Testis (tissue), 2 donors: ENCODE measurements at regions not wholly inside any gene's neighbourhood (a gene's known extent, or its start where the extent isn't known, plus 50 kb on each side); places are given as distances from the start of the nearest gene placed in this dataset.
A peak's percentile ranks its signal among the peaks of the same experiment; 100 is the strongest.
"Not testable (repeated sequence)": the region's sequence is repeated elsewhere in the genome, so short reads cannot be mapped to it uniquely, and the experiment has no call there.

Source experiments
- DNase-seq: peaks from one replicate; pipeline ENCODE4 v3.0.0-alpha.2; 2019
- H3K27ac ChIP-seq, 2 donors: fragments of 200-600 bp; sonication (generic); one replicate each; pipeline ENCODE4 v1.5.1; 2019
- H3K27me3 ChIP-seq: fragments of 200-600 bp; sonication (generic); one replicate; pipeline ENCODE4 v1.5.1; 2019
- H3K36me3 ChIP-seq: fragments of 200-600 bp; sonication (generic); one replicate; pipeline ENCODE4 v1.5.1; 2017; ENCODE audit warnings: low read depth; ENCODE audit errors: missing control alignments
- H3K4me1 ChIP-seq: fragments of 200-600 bp; sonication (generic); one replicate; pipeline ENCODE4 v1.5.1; 2019
- H3K4me3 ChIP-seq, 2 donors: fragments of 200-600 bp; sonication (generic); one replicate each; pipeline ENCODE4 v1.5.1; 2017 to 2019
- H3K9me3 ChIP-seq: fragments of 200-600 bp; sonication (generic); one replicate; pipeline ENCODE4 v1.5.1; 2017
- CTCF ChIP-seq, 3 experiments: fragments of 450-650 bp in 2 of 3; fragments of 200-600 bp in 1 of 3; sonication (generic) in 1 of 3; IDR thresholded peaks; one replicate each; pipeline ENCODE4 v1.5.1; 2016 to 2019; ENCODE audit warnings: antibody characterized with exemption in 3 of 3, mild to moderate bottlenecking in 2 of 3, moderate library complexity in 1 of 3
- POLR2A ChIP-seq: fragments of 450-650 bp; IDR thresholded peaks from one replicate; pipeline ENCODE4 v1.6.1; 2017; ENCODE audit warnings: antibody characterized with exemption, mild to moderate bottlenecking, moderate library complexity
- WGBS, 2 donors: methylation state at CpG; one replicate each; pipeline ENCODE4 v1.1.5; 2018; 5-methylcytosine and 5-hydroxymethylcytosine counted together
- intact Hi-C: fragments of 100-400 bp; cut with DNase I; formaldehyde crosslinking; loops from one replicate; pipeline ENCODE4 v1.15.1; 2023; ENCODE audit warnings: low total_unique reads

GRCh38 chrX:3824008-3824407 is 110.6 kb upstream of the PRKX start:
- DNase-seq, H3K4me1 ChIP-seq, H3K4me3 ChIP-seq, H3K27ac ChIP-seq, intact Hi-C loops, H3K9me3 ChIP-seq, H3K36me3 ChIP-seq, H3K27me3 ChIP-seq: not testable (repeated sequence)
- no CpG with 5 or more reads among the region's 5 CpGs for WGBS, 2 donors

- 68 to 84% methylated on average over 2 to 4 of the region's 4 CpGs for WGBS, 2 donors
- Histone ChIP-seq H3K27ac (no peak overlapping the region), H3K9me3 (no peaks in the 10 kb centered on the region), H3K27me3 (no peaks in the 10 kb centered on the region), H3K4me1 (no peaks in the 10 kb centered on the region), H3K4me3 (no peak overlapping the region), H3K36me3 (no peaks in the 10 kb centered on the region)
- TF ChIP-seq CTCF (IDR thresholded peaks at IDR 0.05): no peak
- TF ChIP-seq POLR2A: no peak
- no peak for DNase-seq
- intact Hi-C loops: no loop called here
Observed at GRCh38 chrX:3820167-3820566, 106.7 kb upstream of the PRKX start.

- 87% methylated on average over 5 of the region's 5 CpGs for WGBS, 2 donors
- H3K27ac ChIP-seq, H3K4me1 ChIP-seq, DNase-seq, intact Hi-C loops, H3K9me3 ChIP-seq, H3K27me3 ChIP-seq, H3K4me3 ChIP-seq, H3K36me3 ChIP-seq: not testable (repeated sequence)
Observed at GRCh38 chrX:3817480-3817879, 104.0 kb upstream of the PRKX start.

- Histone ChIP-seq H3K36me3 (no peaks in the 10 kb centered on the region), H3K27me3 (no peaks in the 10 kb centered on the region), H3K9me3 (no peaks in the 10 kb centered on the region), H3K27ac (peak overlapping the region; percentile 87 to 88), H3K4me3 (peak overlapping the region; percentile 61 to 75), H3K4me1 (no peaks in the 10 kb centered on the region)
- TF ChIP-seq CTCF (IDR thresholded peaks at IDR 0.05): no peak
- peak; percentile 22 for DNase-seq
- intact Hi-C loops: no loop called here
- 1% methylated on average over 36 of the region's 50 CpGs; no CpG with 5 or more reads in 1 of the 2 donors for WGBS, 2 donors
Observed at GRCh38 chrX:3815896-3816664, 102.6 kb upstream of the PRKX start.

- DNase-seq: no peak
Observed at GRCh38 chrX:3811331-3812311, 98.2 kb upstream of the PRKX start.

More at GRCh38 chrX:3811331-3812311, 98.2 kb upstream of the PRKX start:
- TF ChIP-seq CTCF (IDR thresholded peaks at IDR 0.05) (peak in 1 of 3 experiments; percentile 42), POLR2A (no peak)
- no peaks in the 10 kb centered on the region for H3K9me3 ChIP-seq
- 28 to 73% methylated on average over 14 of the region's 16 CpGs for WGBS, 2 donors
- intact Hi-C loops: no loop called here
- H3K27me3 ChIP-seq: no peaks in the 10 kb centered on the region
- no peak overlapping the region for H3K4me3 ChIP-seq
- no peaks in the 10 kb centered on the region for H3K36me3 ChIP-seq
- H3K4me1 ChIP-seq: no peaks in the 10 kb centered on the region
- no peak overlapping the region for H3K27ac ChIP-seq
